H1 (cell line): ENCODE measurements at regions not wholly inside any gene's neighbourhood (a gene's known extent, or its start where the extent isn't known, plus 50 kb on each side); places are given as distances from the start of the nearest gene placed in this dataset.
"Not testable (repeated sequence)": the region's sequence is repeated elsewhere in the genome, so short reads cannot be mapped to it uniquely, and the experiment has no call there.

Experiments used
- CTCF ChIA-PET: fragments of 300-600 bp; sonication (Branson Sonifier 250); formaldehyde crosslinking; loops from one replicate; lab custom pipeline; 2021; ENCODE audit not compliant: partially characterized antibody; lab: Charles Lee
- POLR2A ChIA-PET: fragments of 300-600 bp; sonication (Branson Sonifier 250); formaldehyde crosslinking; loops from one replicate; lab custom pipeline; 2021; ENCODE audit warnings: inconsistent platforms; ENCODE audit not compliant: partially characterized antibody; lab: Charles Lee
- DNase-seq, 2 experiments: peaks; one replicate each; pipeline versions ENCODE4 v3.0.0 to v3.0.0-alpha.2; 2010 to 2022; ENCODE audit warnings: low spot score in 2 of 2, low read depth in 1 of 2, mixed read lengths in 1 of 2
- FAIRE-seq: peaks from 2 replicates; lab custom pipeline; 2011; peaks lifted over from hg19 to GRCh38; lab: Jason Lieb, UNC
- H2AFZ ChIP-seq: 2 replicates; pipeline ENCODE4 v1.8.1; 2012; ENCODE audit warnings: low read length, inconsistent platforms
- H2AK5ac ChIP-seq: 2 replicates; pipeline ENCODE4 v1.6.1; 2013; ENCODE audit warnings: low read depth, low read length
- H2BK120ac ChIP-seq: replicated peaks from 2 replicates; pipeline ENCODE3; 2013; ENCODE audit warnings: low read depth, low read length, inconsistent platforms
- H2BK12ac ChIP-seq: 2 replicates; pipeline ENCODE4 v1.6.1; 2013; ENCODE audit warnings: low read depth, low read length
- H2BK15ac ChIP-seq: 2 replicates; pipeline ENCODE4 v1.6.1; 2013; ENCODE audit warnings: low read length
- H2BK20ac ChIP-seq: 2 replicates; pipeline ENCODE4 v1.6.1; 2013; ENCODE audit warnings: low read length
- H2BK5ac ChIP-seq: 2 replicates; pipeline ENCODE4 v1.6.1; 2013; ENCODE audit warnings: low read depth, low read length
- H3K14ac ChIP-seq: 2 replicates; pipeline ENCODE4 v1.6.1; 2013; ENCODE audit warnings: inconsistent platforms; ENCODE audit not compliant: insufficient read length
- H3K18ac ChIP-seq: 2 replicates; pipeline ENCODE4 v1.6.1; 2013; ENCODE audit warnings: low read length; ENCODE audit errors: extremely low read depth
- H3K23ac ChIP-seq: 2 replicates; pipeline ENCODE4 v1.6.1; 2013; ENCODE audit warnings: inconsistent platforms; ENCODE audit not compliant: insufficient read length
- H3K23me2 ChIP-seq: 2 replicates; pipeline ENCODE4 v1.6.1; 2013; ENCODE audit warnings: low read depth, low read length
- H3K27ac ChIP-seq: 2 replicates; pipeline ENCODE4 v1.6.1; 2011; ENCODE audit warnings: low read depth, low read length, inconsistent platforms
- H3K27me3 ChIP-seq, 4 experiments: replicated peaks in 1 of 4; 1 replicate in 1 of 4; 2 replicates in 3 of 4; pipeline versions ENCODE4 v1.6.1 to v1.8.1; 2011 to 2013; ENCODE audit warnings: low read length in 3 of 4, mild to moderate bottlenecking in 3 of 4, inconsistent platforms in 2 of 4, mixed read lengths in 2 of 4, moderate library complexity in 1 of 4; ENCODE audit not compliant: control insufficient read depth in 3 of 4, insufficient read depth in 3 of 4; ENCODE audit errors: extremely low read depth in 1 of 4
- H3K36me3 ChIP-seq, 4 experiments: 2 replicates each; pipeline versions ENCODE4 v1.6.1 to v1.8.1; 2011 to 2013; ENCODE audit warnings: mild to moderate bottlenecking in 4 of 4, low read length in 3 of 4, moderate library complexity in 2 of 4, control low read depth in 1 of 4, inconsistent platforms in 1 of 4; ENCODE audit not compliant: insufficient read depth in 4 of 4, control insufficient read depth in 2 of 4
- H3K4ac ChIP-seq: replicated peaks from 2 replicates; pipeline ENCODE3; 2013; ENCODE audit warnings: low read length, low read depth, mixed read lengths, inconsistent platforms; ENCODE audit not compliant: insufficient read length
- H3K4me1 ChIP-seq, 4 experiments: replicated peaks in 1 of 4; 1 replicate in 1 of 4; 2 replicates in 3 of 4; pipeline versions ENCODE4 v1.6.1 to v1.8.1; 2011 to 2013; ENCODE audit warnings: low read length in 3 of 4, inconsistent platforms in 2 of 4, mixed read lengths in 1 of 4; ENCODE audit not compliant: insufficient read depth in 4 of 4, control insufficient read depth in 3 of 4
- H3K4me2 ChIP-seq, 2 experiments: 2 replicates each; pipeline versions ENCODE4 v1.6.1 to v1.8.1; 2011 to 2013; ENCODE audit warnings: low read depth in 2 of 2, low read length in 2 of 2, control low read depth in 1 of 2, inconsistent platforms in 1 of 2, mild to moderate bottlenecking in 1 of 2; ENCODE audit not compliant: insufficient read depth in 1 of 2
- H3K4me3 ChIP-seq, 4 experiments: fragments of 200-600, 300-600 bp in 1 of 4; sonication (generic), shearing (Covaris generic), sonication (Bioruptor Twin) in 1 of 4; 2 replicates each; pipeline versions ENCODE4 v1.5.1 to v1.8.1; 2011 to 2016; ENCODE audit warnings: low read length in 4 of 4, low read depth in 3 of 4, control low read depth in 2 of 4, inconsistent platforms in 2 of 4, mild to moderate bottlenecking in 2 of 4, mixed read lengths in 1 of 4, moderate library complexity in 1 of 4; ENCODE audit not compliant: insufficient read depth in 2 of 4; ENCODE audit errors: extremely low read depth in 1 of 4
- H3K56ac ChIP-seq: replicated peaks from 2 replicates; pipeline ENCODE3; 2013; ENCODE audit warnings: low read depth, mild to moderate bottlenecking, mixed read lengths, low read length, inconsistent platforms; ENCODE audit not compliant: insufficient read length
- H3K79me1 ChIP-seq: 2 replicates; pipeline ENCODE4 v1.6.1; 2013; ENCODE audit warnings: low read depth, low read length, control low read depth
- H3K79me2 ChIP-seq, 2 experiments: 2 replicates each; pipeline versions ENCODE4 v1.6.1 to v1.8.1; 2012 to 2013; ENCODE audit warnings: low read length in 2 of 2, mild to moderate bottlenecking in 2 of 2, inconsistent platforms in 1 of 2; ENCODE audit not compliant: insufficient read depth in 2 of 2, control insufficient read depth in 1 of 2
- H3K9ac ChIP-seq, 4 experiments: replicated peaks in 1 of 4; 1 replicate in 1 of 4; 2 replicates in 3 of 4; pipeline versions ENCODE4 v1.6.1 to v1.8.1; 2011 to 2013; ENCODE audit warnings: low read depth in 3 of 4, low read length in 3 of 4, control low read depth in 2 of 4, mild to moderate bottlenecking in 2 of 4, moderate library complexity in 2 of 4, inconsistent platforms in 1 of 4; ENCODE audit errors: extremely low read depth in 1 of 4
- H3K9me3 ChIP-seq, 2 experiments: 2 replicates each; pipeline versions ENCODE4 v1.6.1 to v1.8.1; 2012 to 2013; ENCODE audit warnings: mild to moderate bottlenecking in 2 of 2, moderate library complexity in 2 of 2, control low read depth in 1 of 2, inconsistent platforms in 1 of 2, low read depth in 1 of 2, low read length in 1 of 2, mixed read lengths in 1 of 2; ENCODE audit not compliant: insufficient read depth in 2 of 2
- H4K20me1 ChIP-seq, 2 experiments: replicated peaks in 1 of 2; 2 replicates each; pipeline versions ENCODE3 to v1.8.1; 2011 to 2013; ENCODE audit warnings: inconsistent platforms in 2 of 2, low read length in 2 of 2, mild to moderate bottlenecking in 1 of 2; ENCODE audit not compliant: insufficient read depth in 2 of 2, control insufficient read depth in 1 of 2
- H4K5ac ChIP-seq: 2 replicates; pipeline ENCODE4 v1.6.1; 2013; ENCODE audit warnings: low read length, low read depth, mixed read lengths, inconsistent platforms; ENCODE audit not compliant: insufficient read length
- H4K8ac ChIP-seq: 2 replicates; pipeline ENCODE4 v1.8.0; 2013; ENCODE audit warnings: mild to moderate bottlenecking, moderate library complexity, low read length, inconsistent platforms; ENCODE audit not compliant: insufficient read depth; ENCODE audit errors: extremely low read depth
- H4K91ac ChIP-seq: replicated peaks from 2 replicates; pipeline ENCODE3; 2013; ENCODE audit warnings: low read length, mixed read lengths, inconsistent platforms; ENCODE audit not compliant: insufficient read length
- WGBS, 2 experiments: shearing (Covaris generic) in 1 of 2; methylation state at CpG; one replicate each; pipeline versions ENCODE4 v1.1.6 to v1.1.7; 2013 to 2015; ENCODE audit warnings: low lambda C conversion rate in 2 of 2, mixed read lengths in 2 of 2, inconsistent platforms in 1 of 2, low coverage in 1 of 2, missing lambda C conversion rate in 1 of 2; ENCODE audit not compliant: insufficient replicate concordance in 2 of 2, insufficient coverage in 1 of 2, insufficient read length in 1 of 2; ENCODE audit errors: extremely low coverage in 1 of 2, missing lambda C conversion rate in 1 of 2; 5-methylcytosine and 5-hydroxymethylcytosine counted together

DNA sequence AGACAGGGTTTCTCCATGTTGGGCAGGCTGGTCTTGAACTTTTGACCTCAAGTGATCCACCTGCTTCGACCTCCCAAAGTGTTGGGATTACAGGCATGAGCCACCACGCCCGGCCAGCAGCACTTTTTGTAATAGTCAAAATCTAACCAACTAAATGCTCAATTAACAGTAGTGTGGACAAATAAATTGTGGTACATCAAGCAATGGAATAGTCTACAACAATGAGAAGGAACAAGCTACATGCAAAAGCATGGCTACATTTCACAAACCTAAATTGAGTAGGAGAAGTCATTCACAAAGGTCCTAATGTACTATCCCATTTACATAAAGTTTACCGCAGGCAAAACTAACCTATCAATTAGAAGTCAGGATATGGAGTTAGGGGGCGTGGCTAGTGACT lies 227.4 kb downstream of the USP22 start:
- FAIRE-seq, H3K18ac ChIP-seq, H4K20me1 ChIP-seq, DNase-seq, H3K4me1 ChIP-seq, H4K8ac ChIP-seq, H3K4ac ChIP-seq, H3K79me1 ChIP-seq, H2BK120ac ChIP-seq, H3K36me3 ChIP-seq, H3K56ac ChIP-seq, H2BK15ac ChIP-seq, H2BK12ac ChIP-seq, H2AK5ac ChIP-seq, H3K79me2 ChIP-seq, H3K4me2 ChIP-seq, H3K23me2 ChIP-seq, POLR2A ChIA-PET, H3K27ac ChIP-seq, H2BK20ac ChIP-seq, H3K4me3 ChIP-seq, H3K23ac ChIP-seq, H4K5ac ChIP-seq, CTCF ChIA-PET, H4K91ac ChIP-seq, H3K14ac ChIP-seq, H2BK5ac ChIP-seq, H2AFZ ChIP-seq, H3K27me3 ChIP-seq, H3K9ac ChIP-seq, H3K9me3 ChIP-seq: not testable (repeated sequence)
- WGBS, 2 experiments: 89% methylated on average over 5 of the region's 5 CpGs; no CpG with 5 or more reads in 1 of the 2 experiments
